DND-41 (cell line): ENCODE measurements at regions not wholly inside any gene's neighbourhood (a gene's known extent, or its start where the extent isn't known, plus 50 kb on each side); places are given as distances from the start of the nearest gene placed in this dataset.

Experiments used
- ATAC-seq: fragments of 200-7000 bp; cut with Tn5 transposase; 3 replicates; pipeline ENCODE4 v1.9.1; 2021; ENCODE audit warnings: low read depth; ENCODE audit not compliant: insufficient read depth
- DNase-seq: peaks from one replicate; pipeline ENCODE4 v3.0.0-alpha.2; 2020
- H2AFZ ChIP-seq: 2 replicates; pipeline ENCODE4 v1.6.0; 2012; ENCODE audit warnings: low read depth, low read length
- H3K27ac ChIP-seq: 2 replicates; pipeline ENCODE4 v1.5.1; 2012; ENCODE audit warnings: low read length, inconsistent platforms
- H3K27me3 ChIP-seq: fragments of 200-600 bp; sonication (generic); 2 replicates; pipeline ENCODE4 v1.6.0; 2012; ENCODE audit warnings: low read length, mild to moderate bottlenecking, inconsistent platforms; ENCODE audit not compliant: insufficient read depth, poor library complexity
- H3K36me3 ChIP-seq: 2 replicates; pipeline ENCODE4 v1.5.1; 2012; ENCODE audit warnings: low read length, inconsistent platforms; ENCODE audit not compliant: insufficient read depth
- H3K4me1 ChIP-seq: 2 replicates; pipeline ENCODE4 v1.5.1; 2012; ENCODE audit warnings: mild to moderate bottlenecking, low read length; ENCODE audit not compliant: insufficient read depth
- H3K4me2 ChIP-seq: 2 replicates; pipeline ENCODE4 v1.6.0; 2012; ENCODE audit warnings: mild to moderate bottlenecking, moderate library complexity, low read length, inconsistent platforms; ENCODE audit not compliant: insufficient read depth
- H3K4me3 ChIP-seq, 2 experiments: fragments of 200-600 bp in 1 of 2; shearing (Covaris generic) in 1 of 2; 2 replicates each; pipeline ENCODE4 v1.5.1; 2012 to 2016; ENCODE audit warnings: inconsistent platforms in 2 of 2, low read length in 2 of 2, mild to moderate bottlenecking in 2 of 2, low read depth in 1 of 2, moderate library complexity in 1 of 2
- H3K79me2 ChIP-seq: 2 replicates; pipeline ENCODE4 v1.6.0; 2012; ENCODE audit warnings: low read length, inconsistent platforms; ENCODE audit not compliant: insufficient read depth
- H3K9ac ChIP-seq: 2 replicates; pipeline ENCODE4 v1.6.0; 2012; ENCODE audit warnings: low read depth, mild to moderate bottlenecking, inconsistent platforms, low read length, moderate library complexity
- H3K9me3 ChIP-seq: 2 replicates; pipeline ENCODE4 v1.5.1; 2012; ENCODE audit warnings: low read length, moderate library complexity, mild to moderate bottlenecking, inconsistent platforms; ENCODE audit not compliant: insufficient read depth, severe bottlenecking
- H4K20me1 ChIP-seq: 2 replicates; pipeline ENCODE4 v1.6.0; 2012; ENCODE audit warnings: low read length; ENCODE audit not compliant: insufficient read depth
- EZH2 ChIP-seq: IDR thresholded peaks from 3 replicates; pipeline ENCODE4 v1.6.1; 2012; ENCODE audit warnings: borderline replicate concordance, low read depth, mild to moderate bottlenecking, moderate library complexity, low read length, inconsistent platforms; ENCODE audit not compliant: severe bottlenecking
- TF ChIP-seq, protein P1 (sequence below): IDR thresholded peaks from 2 replicates; pipeline ENCODE4 v1.5.1; 2012; ENCODE audit warnings: borderline replicate concordance, low read length, moderate library complexity, mild to moderate bottlenecking; ENCODE audit not compliant: poor library complexity, severe bottlenecking; ENCODE audit errors: extremely low read depth

- no peaks in the 10 kb centered on the region for H3K79me2 ChIP-seq
- no peaks in the 10 kb centered on the region for H4K20me1 ChIP-seq
- H3K4me1 ChIP-seq: no peaks in the 10 kb centered on the region
- no peaks in the 10 kb centered on the region for H3K36me3 ChIP-seq
- ATAC-seq: no peak
- no peak overlapping the region for H3K27ac ChIP-seq
- H3K9me3 ChIP-seq: no peaks in the 10 kb centered on the region
- H2AFZ ChIP-seq: no peak overlapping the region
- H3K27me3 ChIP-seq: no peaks in the 10 kb centered on the region
- H3K4me2 ChIP-seq: no peak overlapping the region
- no peak overlapping the region for H3K9ac ChIP-seq
- TF ChIP-seq EZH2: no peak
- TF ChIP-seq, protein P1, sequence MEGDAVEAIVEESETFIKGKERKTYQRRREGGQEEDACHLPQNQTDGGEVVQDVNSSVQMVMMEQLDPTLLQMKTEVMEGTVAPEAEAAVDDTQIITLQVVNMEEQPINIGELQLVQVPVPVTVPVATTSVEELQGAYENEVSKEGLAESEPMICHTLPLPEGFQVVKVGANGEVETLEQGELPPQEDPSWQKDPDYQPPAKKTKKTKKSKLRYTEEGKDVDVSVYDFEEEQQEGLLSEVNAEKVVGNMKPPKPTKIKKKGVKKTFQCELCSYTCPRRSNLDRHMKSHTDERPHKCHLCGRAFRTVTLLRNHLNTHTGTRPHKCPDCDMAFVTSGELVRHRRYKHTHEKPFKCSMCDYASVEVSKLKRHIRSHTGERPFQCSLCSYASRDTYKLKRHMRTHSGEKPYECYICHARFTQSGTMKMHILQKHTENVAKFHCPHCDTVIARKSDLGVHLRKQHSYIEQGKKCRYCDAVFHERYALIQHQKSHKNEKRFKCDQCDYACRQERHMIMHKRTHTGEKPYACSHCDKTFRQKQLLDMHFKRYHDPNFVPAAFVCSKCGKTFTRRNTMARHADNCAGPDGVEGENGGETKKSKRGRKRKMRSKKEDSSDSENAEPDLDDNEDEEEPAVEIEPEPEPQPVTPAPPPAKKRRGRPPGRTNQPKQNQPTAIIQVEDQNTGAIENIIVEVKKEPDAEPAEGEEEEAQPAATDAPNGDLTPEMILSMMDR: no peak
- no peak overlapping the region for H3K4me3 ChIP-seq
- DNase-seq: no peak
Observed at GRCh38 chr2:66985906-66986305, 411.2 kb upstream of the ETAA1 start.

- Histone ChIP-seq H3K27me3 (no peaks in the 10 kb centered on the region), H3K4me3 (no peak overlapping the region), H3K9me3 (no peaks in the 10 kb centered on the region), H3K9ac (no peak overlapping the region), H3K36me3 (no peaks in the 10 kb centered on the region), H3K4me1 (no peaks in the 10 kb centered on the region), H2AFZ (no peak overlapping the region), H4K20me1 (no peaks in the 10 kb centered on the region), H3K79me2 (no peaks in the 10 kb centered on the region), H3K27ac (no peak overlapping the region), H3K4me2 (no peak overlapping the region)
- TF ChIP-seq EZH2: no peak
- TF ChIP-seq, protein P1: no peak
- ATAC-seq: no peak
- DNase-seq: no peak
Observed at GRCh38 chr2:66987733-66988132, 409.4 kb upstream of the ETAA1 start.

DNA sequence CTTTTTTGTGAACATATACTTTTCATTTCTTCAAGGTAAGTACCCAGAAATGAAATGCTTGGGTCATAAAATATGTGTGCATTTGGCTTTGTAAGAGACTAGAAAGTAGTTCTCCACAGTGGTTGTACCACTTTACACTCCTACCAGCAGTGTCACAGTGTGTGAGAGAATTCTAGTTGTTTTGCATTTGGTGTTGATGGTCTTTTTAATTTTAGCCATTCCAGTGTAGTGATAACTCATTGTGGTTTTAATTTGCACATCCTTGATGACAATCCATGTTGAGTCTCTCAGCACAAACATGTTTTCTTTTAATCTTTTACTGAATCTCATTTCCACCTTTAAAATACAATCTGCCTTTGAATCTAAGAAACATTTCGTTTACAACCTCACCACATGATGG is 402.5 kb upstream of the ETAA1 start:
- Histone ChIP-seq H3K79me2 (no peaks in the 10 kb centered on the region), H3K27me3 (no peaks in the 10 kb centered on the region), H3K4me2 (no peak overlapping the region), H3K4me1 (no peaks in the 10 kb centered on the region), H3K36me3 (no peaks in the 10 kb centered on the region), H3K4me3 (no peak overlapping the region), H4K20me1 (no peaks in the 10 kb centered on the region), H3K9me3 (no peaks in the 10 kb centered on the region), H2AFZ (no peak overlapping the region), H3K9ac (no peak overlapping the region), H3K27ac (no peak overlapping the region)
- no peak for TF ChIP-seq EZH2
- TF ChIP-seq, protein P1: no peak
- DNase-seq (no peak), ATAC-seq (no peak)

- no peak overlapping the region for H3K4me2 ChIP-seq
- no peaks in the 10 kb centered on the region for H3K9me3 ChIP-seq
- no peak for TF ChIP-seq EZH2
- TF ChIP-seq, protein P1: no peak
- H3K79me2 ChIP-seq: no peaks in the 10 kb centered on the region
- ATAC-seq: no peak
- no peaks in the 10 kb centered on the region for H3K27me3 ChIP-seq
- no peak overlapping the region for H3K27ac ChIP-seq
- H2AFZ ChIP-seq: no peak overlapping the region
- H3K4me1 ChIP-seq: no peaks in the 10 kb centered on the region
- H4K20me1 ChIP-seq: no peaks in the 10 kb centered on the region
- H3K4me3 ChIP-seq: no peak overlapping the region
- no peaks in the 10 kb centered on the region for H3K36me3 ChIP-seq
- no peak overlapping the region for H3K9ac ChIP-seq
- no peak for DNase-seq
Observed at GRCh38 chr2:66995636-66996035, 401.5 kb upstream of the ETAA1 start.
